ENCODE measurements at regions not wholly inside any gene's neighbourhood (a gene's known extent, or its start where the extent isn't known, plus 50 kb on each side); places are given as distances from the start of the nearest gene placed in this dataset.
A peak's percentile ranks its signal among the peaks of the same experiment; 100 is the strongest.

DNA sequence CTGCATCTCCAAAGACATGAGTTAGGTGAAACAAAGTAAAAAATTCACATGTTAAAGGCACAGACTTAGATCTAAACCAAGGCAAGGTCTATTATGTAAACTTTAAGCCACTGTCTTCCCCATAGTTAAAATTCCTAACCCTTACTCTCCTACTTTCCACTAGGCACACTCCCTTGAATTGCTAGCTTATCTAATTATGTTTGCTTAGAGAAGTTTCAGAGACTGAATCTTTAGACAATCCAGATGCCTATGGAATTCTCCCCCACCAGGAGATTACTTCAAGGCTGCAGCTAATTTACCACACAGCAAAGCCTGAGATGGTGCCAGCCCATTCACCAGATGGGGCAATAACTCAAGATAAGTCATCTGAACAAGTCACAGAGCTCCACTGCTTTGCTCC, 803.1 kb upstream of the COX7C start:
- Histone ChIP-seq H2AFZ (no peak overlapping the region), H3K36me3 (ENCODE audit: low read depth) (no peaks in the 10 kb centered on the region), H3F3A (ENCODE audit: insufficient read depth, low read depth) (no peaks in the 10 kb centered on the region), H3K9me2 (ENCODE audit: insufficient read depth) (no peaks in the 10 kb centered on the region), H4K20me1 (ENCODE audit: insufficient read depth) (no peaks in the 10 kb centered on the region), H3K27ac (no peak overlapping the region), H3K4me2 (no peak overlapping the region), H3K9me3 (ENCODE audit: insufficient read depth, low read depth) (no peaks in the 10 kb centered on the region), H3K4me1 (replicated peaks; ENCODE audit: insufficient read depth) (no peaks in the 10 kb centered on the region), H3K4me3 (no peak overlapping the region), H3K79me2 (ENCODE audit: low read depth) (no peaks in the 10 kb centered on the region), H3K27me3 (ENCODE audit: insufficient read depth, low read depth) (no peaks in the 10 kb centered on the region)
- no TSS peak for BruUV-seq (replicated peaks)
- CTCF ChIA-PET, result no interaction called here
- TF ChIP-seq, protein P1, sequence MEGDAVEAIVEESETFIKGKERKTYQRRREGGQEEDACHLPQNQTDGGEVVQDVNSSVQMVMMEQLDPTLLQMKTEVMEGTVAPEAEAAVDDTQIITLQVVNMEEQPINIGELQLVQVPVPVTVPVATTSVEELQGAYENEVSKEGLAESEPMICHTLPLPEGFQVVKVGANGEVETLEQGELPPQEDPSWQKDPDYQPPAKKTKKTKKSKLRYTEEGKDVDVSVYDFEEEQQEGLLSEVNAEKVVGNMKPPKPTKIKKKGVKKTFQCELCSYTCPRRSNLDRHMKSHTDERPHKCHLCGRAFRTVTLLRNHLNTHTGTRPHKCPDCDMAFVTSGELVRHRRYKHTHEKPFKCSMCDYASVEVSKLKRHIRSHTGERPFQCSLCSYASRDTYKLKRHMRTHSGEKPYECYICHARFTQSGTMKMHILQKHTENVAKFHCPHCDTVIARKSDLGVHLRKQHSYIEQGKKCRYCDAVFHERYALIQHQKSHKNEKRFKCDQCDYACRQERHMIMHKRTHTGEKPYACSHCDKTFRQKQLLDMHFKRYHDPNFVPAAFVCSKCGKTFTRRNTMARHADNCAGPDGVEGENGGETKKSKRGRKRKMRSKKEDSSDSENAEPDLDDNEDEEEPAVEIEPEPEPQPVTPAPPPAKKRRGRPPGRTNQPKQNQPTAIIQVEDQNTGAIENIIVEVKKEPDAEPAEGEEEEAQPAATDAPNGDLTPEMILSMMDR (conservative IDR thresholded peaks at IDR 0.05), result no peak
- TF ChIP-seq EZH2 (IDR thresholded peaks at IDR 0.05; ENCODE audit: low read depth), result no peak
- peak in 1 of 2 experiments; percentile 39 for DNase-seq
- POLR2A ChIA-PET (ENCODE audit: unreplicated experiment), result interaction anchor here (0.6 kb wide), 1 partner anchor 683 kb away, joined by 7 read pairs; no protein-coding TSS in a partner anchor
- intact Hi-C loops (cut with micrococcal nuclease; ENCODE audit: unreplicated experiment), result no loop called here

DNA sequence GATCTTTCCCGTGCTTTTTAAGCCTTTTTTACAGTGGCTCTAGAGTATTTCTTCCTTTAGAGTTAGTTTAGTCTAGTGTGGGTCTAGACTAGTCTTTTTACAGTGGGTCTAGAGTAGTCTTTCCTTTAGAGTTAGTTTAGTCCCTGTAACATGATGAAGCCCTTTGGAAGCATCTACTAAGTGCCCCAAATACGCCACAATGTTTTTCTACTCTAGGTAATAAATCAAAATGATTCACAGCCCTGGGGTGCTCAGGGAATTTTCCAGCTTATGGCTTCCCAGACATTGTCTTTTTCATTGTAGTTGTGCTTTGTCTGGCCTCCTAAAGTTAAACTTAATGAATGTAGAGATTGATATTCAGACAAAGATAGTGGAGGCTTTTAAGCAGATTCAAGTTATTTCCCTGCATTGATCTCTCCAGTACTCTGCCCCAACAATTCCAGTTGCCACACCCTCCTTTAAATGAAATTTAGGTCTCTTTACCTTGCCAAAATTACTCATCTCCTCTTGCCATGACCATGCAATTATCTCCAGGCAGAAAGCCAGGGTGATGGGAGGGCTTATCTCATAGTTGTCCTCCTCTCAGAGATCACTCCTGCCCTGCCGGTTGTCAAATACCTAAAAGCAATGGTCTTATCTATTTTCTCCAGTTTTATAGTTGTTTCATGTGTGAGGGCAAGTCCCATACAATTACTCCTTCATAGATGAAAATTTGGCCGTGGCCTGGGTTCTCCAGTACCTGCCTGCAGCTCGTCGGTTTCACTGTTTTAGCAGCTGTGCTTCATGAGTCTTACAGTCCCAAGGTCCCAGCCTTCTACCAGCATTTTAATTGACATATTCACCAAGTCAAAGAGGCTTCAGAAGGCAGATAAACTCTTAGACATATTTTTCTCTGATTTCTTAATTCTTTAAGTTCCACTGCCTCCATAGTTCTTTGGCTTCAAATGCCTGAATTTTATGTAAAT, 794.0 kb upstream of the COX7C start:
- Histone ChIP-seq H3K4me1 (replicated peaks; ENCODE audit: insufficient read depth) (no peaks in the 10 kb centered on the region), H3K27me3 (ENCODE audit: insufficient read depth, low read depth) (no peaks in the 10 kb centered on the region), H3K4me2 (no peak overlapping the region), H4K20me1 (ENCODE audit: insufficient read depth) (no peaks in the 10 kb centered on the region), H3K27ac (no peak overlapping the region), H3K9me3 (ENCODE audit: insufficient read depth, low read depth) (peaks cover 4% of the 10 kb centered on the region; the same call in 1 of the 2 replicates), H3K36me3 (ENCODE audit: low read depth) (no peaks in the 10 kb centered on the region), H2AFZ (no peak overlapping the region), H3K4me3 (no peak overlapping the region), H3F3A (ENCODE audit: insufficient read depth, low read depth) (no peaks in the 10 kb centered on the region), H3K79me2 (ENCODE audit: low read depth) (no peaks in the 10 kb centered on the region), H3K9me2 (ENCODE audit: insufficient read depth) (no peaks in the 10 kb centered on the region)
- ChIA-PET POLR2A (ENCODE audit: unreplicated experiment) (no interaction called here), CTCF (no interaction called here)
- intact Hi-C loops (cut with micrococcal nuclease; ENCODE audit: unreplicated experiment), result no loop called here
- TF ChIP-seq EZH2 (IDR thresholded peaks at IDR 0.05; ENCODE audit: low read depth), result no peak
- TF ChIP-seq, protein P1 (conservative IDR thresholded peaks at IDR 0.05), result no peak
- no TSS peak for BruUV-seq (replicated peaks)
- DNase-seq, result no peak

DNA sequence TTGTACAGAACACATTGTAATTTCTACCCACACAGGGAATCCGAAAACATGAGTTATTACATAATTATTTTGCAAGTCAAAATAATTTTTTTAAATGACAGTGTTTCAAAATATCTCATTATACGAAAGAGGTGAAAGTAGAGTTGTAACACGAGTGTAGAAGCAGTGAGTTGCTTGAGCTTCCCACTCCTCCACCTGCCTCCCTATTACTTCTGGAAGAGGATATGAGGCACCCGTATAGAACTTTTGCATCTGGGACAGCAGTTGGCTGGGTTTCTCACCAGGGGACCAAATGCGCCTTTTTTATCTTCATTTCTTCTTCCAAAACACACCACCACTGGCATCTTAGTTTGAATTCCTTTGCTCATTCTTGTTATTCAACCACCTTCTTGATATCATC, 779.0 kb upstream of the COX7C start:
- TF ChIP-seq, protein P1 (conservative IDR thresholded peaks at IDR 0.05), result no peak
- no peak for TF ChIP-seq EZH2 (IDR thresholded peaks at IDR 0.05; ENCODE audit: low read depth)
- ChIA-PET POLR2A (ENCODE audit: unreplicated experiment) (no interaction called here), CTCF (no interaction called here)
- Histone ChIP-seq H3K4me2 (no peak overlapping the region), H3K9me3 (ENCODE audit: insufficient read depth, low read depth) (no peaks in the 10 kb centered on the region), H3K4me3 (no peak overlapping the region), H2AFZ (no peak overlapping the region), H3F3A (ENCODE audit: insufficient read depth, low read depth) (no peaks in the 10 kb centered on the region), H3K27ac (no peak overlapping the region), H3K9me2 (ENCODE audit: insufficient read depth) (no peaks in the 10 kb centered on the region), H3K4me1 (replicated peaks; ENCODE audit: insufficient read depth) (no peaks in the 10 kb centered on the region), H3K27me3 (ENCODE audit: insufficient read depth, low read depth) (no peaks in the 10 kb centered on the region), H3K36me3 (ENCODE audit: low read depth) (no peaks in the 10 kb centered on the region), H3K79me2 (ENCODE audit: low read depth) (no peaks in the 10 kb centered on the region), H4K20me1 (ENCODE audit: insufficient read depth) (no peaks in the 10 kb centered on the region)
- no TSS peak for BruUV-seq (replicated peaks)
- DNase-seq, result no peak
- intact Hi-C loops (cut with micrococcal nuclease; ENCODE audit: unreplicated experiment), result no loop called here
